Activated naive CD4-positive, alpha-beta T cell treated with anti-CD3 and anti-CD28 coated beads, Interleukin-2, amount 50 U/mL, for 24 hours (primary cell): ENCODE measurements at regions not wholly inside any gene's neighbourhood (a gene's known extent, or its start where the extent isn't known, plus 50 kb on each side); places are given as distances from the start of the nearest gene placed in this dataset.
"Not testable (repeated sequence)": the region's sequence is repeated elsewhere in the genome, so short reads cannot be mapped to it uniquely, and the experiment has no call there.

ENCODE experiments used
- H3K27ac Mint-ChIP-seq: one replicate; pipeline ENCODE4 v1.8.0; 2021; ENCODE audit warnings: mild to moderate bottlenecking, mixed read lengths
- H3K27me3 Mint-ChIP-seq: one replicate; pipeline ENCODE4 v1.8.0; 2021; ENCODE audit warnings: mixed read lengths
- H3K36me3 Mint-ChIP-seq: one replicate; pipeline ENCODE4 v1.8.0; 2021; ENCODE audit warnings: mixed read lengths
- H3K4me1 Mint-ChIP-seq: one replicate; pipeline ENCODE4 v1.8.0; 2021; ENCODE audit warnings: mixed read lengths
- H3K4me3 Mint-ChIP-seq: one replicate; pipeline ENCODE4 v1.8.0; 2021; ENCODE audit warnings: mild to moderate bottlenecking, mixed read lengths
- H3K9me3 Mint-ChIP-seq: one replicate; pipeline ENCODE4 v1.8.0; 2021; ENCODE audit warnings: mixed read lengths

DNA sequence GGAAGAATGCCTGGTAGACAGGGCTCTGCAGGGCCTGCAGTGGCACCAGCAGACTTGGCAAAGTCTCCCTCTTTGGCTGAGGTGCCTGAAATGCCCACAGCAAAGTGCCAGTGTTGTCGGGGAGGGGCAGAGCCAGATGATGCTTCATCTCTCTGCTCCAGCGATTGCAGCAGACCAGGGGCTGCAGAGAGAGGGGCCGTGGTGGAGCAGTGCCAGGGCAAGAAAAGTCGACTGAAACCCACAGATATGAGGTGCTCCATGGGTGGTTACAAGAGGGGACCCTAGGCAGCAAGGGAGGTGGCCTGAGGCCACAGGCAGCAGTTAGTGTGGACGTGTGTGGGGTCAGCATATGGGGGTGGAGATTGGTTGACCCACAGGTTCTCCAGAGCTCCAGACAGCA is 123.5 kb upstream of the SHH start:
- no peaks in the 10 kb centered on the region for H3K4me1 Mint-ChIP-seq
- H3K9me3 Mint-ChIP-seq: peaks cover 18% of the 10 kb centered on the region
- H3K27ac Mint-ChIP-seq: no peak overlapping the region
- no peak overlapping the region for H3K4me3 Mint-ChIP-seq
- H3K27me3 Mint-ChIP-seq: peaks cover 5% of the 10 kb centered on the region
- H3K36me3 Mint-ChIP-seq: peaks cover 2% of the 10 kb centered on the region

DNA sequence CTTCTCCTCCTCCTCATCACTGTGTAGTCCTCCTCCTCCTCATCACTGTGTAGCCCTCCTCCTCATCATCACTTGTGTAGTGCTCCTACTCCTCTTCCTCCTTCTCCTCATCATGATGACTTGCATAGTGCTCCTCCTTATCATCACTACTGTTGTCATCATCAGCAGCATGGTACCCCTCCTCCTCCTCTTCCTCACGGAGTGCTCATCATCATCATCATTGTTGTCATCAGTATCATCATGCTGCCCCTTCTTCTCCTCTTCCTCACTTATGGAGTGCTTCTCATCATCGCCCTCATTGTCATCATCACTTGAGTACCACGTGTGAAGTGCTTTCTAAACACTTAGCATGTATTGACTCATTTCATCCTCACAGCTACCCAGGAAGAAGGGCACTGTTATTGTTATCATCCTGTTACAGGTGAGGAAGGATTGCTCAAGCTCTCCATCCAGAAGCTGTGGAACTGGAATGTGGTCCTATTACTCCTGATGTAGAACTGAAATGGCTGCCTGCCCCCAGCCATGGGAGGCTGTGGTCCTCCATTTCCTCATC is 122.8 kb upstream of the SHH start:
- H3K27ac Mint-ChIP-seq: no peak overlapping the region

DNA sequence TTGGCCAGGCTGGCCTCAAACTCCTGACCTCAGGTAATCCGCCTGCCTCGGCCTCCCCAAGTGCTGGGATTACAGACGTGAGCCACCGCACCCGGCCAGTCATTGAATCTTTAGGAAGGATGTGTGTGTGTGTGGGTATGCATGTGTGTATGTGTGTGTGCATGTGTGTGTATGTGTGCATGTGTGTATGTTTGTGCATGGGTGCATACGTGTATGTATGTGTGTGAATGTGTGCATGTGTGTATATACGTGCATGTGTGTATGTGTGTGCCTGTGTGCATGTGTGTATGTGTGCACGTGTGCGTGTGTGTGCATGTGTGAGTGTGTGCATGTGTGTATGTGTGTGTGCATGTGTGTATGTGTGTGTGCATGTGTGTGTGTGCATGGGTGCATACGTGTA is 120.1 kb upstream of the SHH start:
- H3K27ac Mint-ChIP-seq, H3K9me3 Mint-ChIP-seq, H3K27me3 Mint-ChIP-seq, H3K4me1 Mint-ChIP-seq, H3K4me3 Mint-ChIP-seq, H3K36me3 Mint-ChIP-seq: not testable (repeated sequence)

More for the DNA sequence above, 122.8 kb upstream of the SHH start:
- Mint-ChIP-seq H3K9me3 (peaks cover 15% of the 10 kb centered on the region), H3K36me3 (no peaks in the 10 kb centered on the region), H3K4me3 (no peak overlapping the region), H3K4me1 (no peaks in the 10 kb centered on the region), H3K27me3 (peaks cover 5% of the 10 kb centered on the region)

DNA sequence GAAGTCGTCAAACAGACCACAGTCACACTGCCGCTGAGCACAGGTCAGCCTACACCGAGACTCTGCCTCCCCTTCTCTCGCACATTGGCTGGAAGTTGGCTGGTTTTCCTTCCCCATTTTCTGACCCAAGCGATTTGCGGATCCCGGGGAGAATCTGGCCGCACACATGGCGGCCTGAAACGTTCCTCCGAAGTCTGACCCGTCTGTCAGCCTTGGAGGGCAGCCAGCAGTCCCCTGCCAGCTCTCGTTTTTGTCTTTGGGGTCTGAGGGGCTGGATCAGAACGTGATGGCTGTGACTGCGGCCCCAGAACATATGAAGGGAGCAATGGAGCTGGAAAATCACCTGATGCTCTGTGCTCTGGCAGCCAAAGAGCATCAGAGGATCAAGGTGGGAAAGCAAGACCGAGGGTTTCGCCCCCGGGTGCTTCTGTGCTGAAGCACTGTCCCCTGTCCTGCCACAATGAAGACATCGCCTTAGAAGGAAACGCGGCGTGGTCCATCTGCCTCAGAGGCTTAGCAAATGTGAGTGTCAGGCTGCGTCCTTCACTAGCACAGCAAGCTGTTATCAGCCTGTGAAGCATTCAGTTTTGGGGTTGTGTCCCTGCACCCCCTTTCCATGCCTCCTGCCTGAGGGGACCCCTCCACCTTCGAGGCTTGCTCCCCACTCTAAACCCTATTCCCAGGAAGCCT is 119.3 kb upstream of the SHH start:
- H3K36me3 Mint-ChIP-seq: no peaks in the 10 kb centered on the region
- no peak overlapping the region for H3K27ac Mint-ChIP-seq
- H3K9me3 Mint-ChIP-seq: no peaks in the 10 kb centered on the region
- H3K4me1 Mint-ChIP-seq: no peaks in the 10 kb centered on the region
- no peak overlapping the region for H3K4me3 Mint-ChIP-seq
- H3K27me3 Mint-ChIP-seq: peaks cover 7% of the 10 kb centered on the region

DNA sequence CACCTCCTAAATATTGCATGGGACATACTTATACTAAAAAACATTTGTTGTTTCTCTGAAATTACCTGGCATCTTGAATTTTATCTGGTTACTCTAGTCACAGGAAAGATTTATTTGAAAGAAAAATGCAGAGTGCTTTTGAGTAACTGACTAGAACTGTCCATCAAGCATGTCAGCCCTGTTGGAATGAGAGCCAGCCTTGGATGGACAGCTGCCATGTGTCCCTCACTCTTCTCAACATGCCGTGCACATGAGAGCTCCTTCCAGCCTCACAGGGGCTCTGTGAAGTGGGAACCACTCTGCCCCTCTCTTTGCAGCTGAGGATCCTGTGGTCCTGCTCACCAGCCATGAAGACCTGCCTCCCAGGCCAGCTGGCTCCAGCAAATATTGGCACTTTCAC is 118.3 kb upstream of the SHH start:
- no peaks in the 10 kb centered on the region for H3K4me1 Mint-ChIP-seq
- peaks cover 7% of the 10 kb centered on the region for H3K27me3 Mint-ChIP-seq
- H3K4me3 Mint-ChIP-seq: no peak overlapping the region
- no peak overlapping the region for H3K27ac Mint-ChIP-seq
- no peaks in the 10 kb centered on the region for H3K36me3 Mint-ChIP-seq
- H3K9me3 Mint-ChIP-seq: no peaks in the 10 kb centered on the region

DNA sequence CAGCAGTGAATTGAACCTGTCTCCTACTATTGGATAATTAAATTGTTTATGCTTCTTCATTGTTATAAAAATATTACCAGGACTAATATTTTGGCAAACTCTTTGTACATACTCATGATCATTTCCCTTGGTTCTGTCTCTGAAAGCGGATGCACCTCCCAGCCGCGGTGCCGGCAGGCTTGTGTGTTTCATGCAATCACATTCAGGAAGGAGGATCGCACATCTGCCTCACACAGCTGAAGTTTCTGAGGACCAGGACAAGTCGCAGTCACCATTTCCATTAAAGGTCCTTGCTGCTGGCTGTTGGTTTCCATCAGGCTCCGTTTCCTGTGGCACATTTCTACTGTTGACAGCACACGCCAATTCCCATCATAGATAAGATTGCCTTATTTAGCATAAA is 117.8 kb upstream of the SHH start:
- Mint-ChIP-seq H3K9me3 (no peaks in the 10 kb centered on the region), H3K27me3 (peaks cover 7% of the 10 kb centered on the region), H3K4me3 (no peak overlapping the region), H3K4me1 (no peaks in the 10 kb centered on the region), H3K27ac (no peak overlapping the region), H3K36me3 (no peaks in the 10 kb centered on the region)

DNA sequence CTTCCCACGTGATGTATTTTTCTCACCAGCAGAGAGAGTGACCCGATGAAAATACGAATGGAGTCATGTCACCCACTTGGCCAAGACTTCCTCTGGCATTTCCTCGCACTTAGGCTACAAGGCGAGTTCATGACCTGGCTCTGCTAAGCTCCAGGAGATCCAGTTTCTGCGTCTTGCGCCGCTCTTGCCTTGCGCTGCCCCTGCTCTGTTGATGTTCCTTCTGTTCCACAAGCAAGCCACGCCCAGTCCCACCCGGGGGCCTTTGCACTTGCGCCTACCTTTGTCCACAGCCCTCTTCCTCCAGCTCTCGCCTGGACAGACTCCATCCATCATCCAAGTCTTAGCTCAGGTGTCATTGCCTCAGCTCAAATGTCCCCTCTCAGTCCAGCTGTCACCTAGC is 116.3 kb upstream of the SHH start:
- peaks cover 7% of the 10 kb centered on the region for H3K27me3 Mint-ChIP-seq
- H3K9me3 Mint-ChIP-seq: no peaks in the 10 kb centered on the region
- no peak overlapping the region for H3K4me3 Mint-ChIP-seq

DNA sequence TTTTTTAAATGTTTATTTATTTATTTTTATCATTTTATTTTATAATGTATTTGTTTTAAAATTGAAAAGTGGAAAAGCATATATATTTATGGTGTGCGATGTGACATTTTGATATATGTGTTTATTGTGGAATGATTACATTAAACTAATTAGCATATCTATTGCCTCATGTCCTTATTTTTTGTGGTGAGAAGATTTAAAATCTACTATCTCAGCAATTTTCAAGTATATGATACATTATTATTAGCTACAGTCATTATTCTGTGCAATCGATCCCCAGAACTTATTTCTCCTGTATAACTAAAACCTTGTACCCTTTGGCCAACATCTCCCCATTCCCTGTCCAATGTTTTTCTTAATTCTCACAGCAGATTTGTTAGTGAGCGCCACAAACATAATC is 115.6 kb upstream of the SHH start:
- H3K9me3 Mint-ChIP-seq: no peaks in the 10 kb centered on the region
- no peak overlapping the region for H3K27ac Mint-ChIP-seq
- H3K4me3 Mint-ChIP-seq: no peak overlapping the region
- peaks cover 7% of the 10 kb centered on the region for H3K27me3 Mint-ChIP-seq
- H3K4me1 Mint-ChIP-seq: no peaks in the 10 kb centered on the region
- H3K36me3 Mint-ChIP-seq: no peaks in the 10 kb centered on the region

More for the DNA sequence above, 116.3 kb upstream of the SHH start:
- H3K36me3 Mint-ChIP-seq: no peaks in the 10 kb centered on the region
- H3K4me1 Mint-ChIP-seq: no peaks in the 10 kb centered on the region
- H3K27ac Mint-ChIP-seq: no peak overlapping the region

DNA sequence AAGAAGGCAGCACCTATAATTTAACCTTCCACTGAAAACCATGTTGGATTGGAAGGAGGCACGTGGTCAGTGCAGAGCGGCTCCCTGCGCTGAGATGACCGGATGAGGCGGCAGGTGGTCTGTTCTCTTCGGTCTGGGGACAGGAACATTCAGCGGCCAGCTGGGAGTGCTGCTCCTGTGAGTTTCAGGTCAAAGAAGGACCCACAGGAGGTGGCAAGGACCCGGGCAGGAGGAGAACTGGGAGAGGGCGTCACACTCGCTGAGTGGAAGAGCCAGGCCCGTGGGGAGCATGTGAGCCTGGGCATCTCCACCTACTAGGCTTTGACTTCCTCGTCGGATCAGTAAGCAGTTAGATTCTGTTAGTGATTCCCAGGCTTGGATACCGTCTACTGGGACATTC is 113.4 kb upstream of the SHH start:
- no peaks in the 10 kb centered on the region for H3K9me3 Mint-ChIP-seq
- no peaks in the 10 kb centered on the region for H3K4me1 Mint-ChIP-seq
- H3K36me3 Mint-ChIP-seq: no peaks in the 10 kb centered on the region
- H3K27me3 Mint-ChIP-seq: peaks cover 7% of the 10 kb centered on the region
- no peak overlapping the region for H3K4me3 Mint-ChIP-seq
- no peak overlapping the region for H3K27ac Mint-ChIP-seq

DNA sequence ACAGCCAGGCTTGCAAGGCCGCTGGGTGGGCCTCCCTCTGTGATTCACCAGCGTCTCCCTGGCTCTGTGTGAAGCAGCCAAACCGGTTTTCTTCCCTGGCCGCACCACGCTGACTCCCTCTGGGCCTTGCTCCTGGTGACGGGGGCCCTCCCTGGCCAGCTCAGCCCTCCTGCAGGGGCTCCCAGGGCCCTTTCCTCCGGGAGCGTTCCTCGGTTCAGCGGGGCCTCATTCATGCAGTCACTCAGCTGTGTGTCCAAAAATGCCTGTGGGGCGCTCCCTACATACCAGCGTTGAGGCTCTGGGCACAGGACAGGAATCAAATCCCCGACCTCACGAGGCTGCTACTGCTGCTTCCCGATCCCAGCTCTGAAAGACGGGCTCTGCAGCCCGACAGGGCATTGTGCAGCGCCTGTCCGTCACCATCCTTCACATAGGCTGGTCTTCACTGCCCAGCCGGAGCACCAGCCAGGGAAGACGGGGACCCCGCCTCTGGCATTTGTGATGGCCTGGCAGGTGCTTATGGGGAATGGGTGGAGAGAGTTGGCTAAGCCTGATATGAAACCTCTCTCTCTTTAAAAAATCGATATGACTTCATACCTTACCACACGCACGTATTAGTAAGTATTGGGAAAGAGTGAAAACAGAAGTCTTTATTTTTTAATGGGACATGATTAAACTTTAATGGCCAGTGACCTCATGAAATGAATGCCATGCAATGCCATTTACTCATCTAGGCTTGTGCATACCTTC is 110.0 kb upstream of the SHH start:
- Mint-ChIP-seq H3K4me3 (no peak overlapping the region), H3K9me3 (no peaks in the 10 kb centered on the region), H3K4me1 (no peaks in the 10 kb centered on the region), H3K27me3 (no peaks in the 10 kb centered on the region), H3K36me3 (no peaks in the 10 kb centered on the region), H3K27ac (no peak overlapping the region)

DNA sequence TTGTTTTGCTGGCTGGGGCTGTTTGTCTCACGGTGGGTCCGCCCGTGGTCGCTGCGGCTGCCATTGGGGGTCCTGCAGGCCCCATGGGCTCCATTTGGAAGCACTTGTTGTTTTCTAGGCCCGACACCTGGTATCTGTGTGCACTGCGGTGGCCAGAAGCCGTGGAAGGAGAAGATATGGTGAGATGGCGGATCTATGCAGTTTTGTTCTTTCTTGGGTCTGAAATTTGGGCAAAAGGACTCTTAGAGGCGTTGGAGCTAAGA is 109.5 kb upstream of the SHH start:
- Mint-ChIP-seq H3K36me3 (no peaks in the 10 kb centered on the region), H3K27ac (no peak overlapping the region), H3K9me3 (no peaks in the 10 kb centered on the region), H3K27me3 (no peaks in the 10 kb centered on the region), H3K4me3 (no peak overlapping the region), H3K4me1 (no peaks in the 10 kb centered on the region)

DNA sequence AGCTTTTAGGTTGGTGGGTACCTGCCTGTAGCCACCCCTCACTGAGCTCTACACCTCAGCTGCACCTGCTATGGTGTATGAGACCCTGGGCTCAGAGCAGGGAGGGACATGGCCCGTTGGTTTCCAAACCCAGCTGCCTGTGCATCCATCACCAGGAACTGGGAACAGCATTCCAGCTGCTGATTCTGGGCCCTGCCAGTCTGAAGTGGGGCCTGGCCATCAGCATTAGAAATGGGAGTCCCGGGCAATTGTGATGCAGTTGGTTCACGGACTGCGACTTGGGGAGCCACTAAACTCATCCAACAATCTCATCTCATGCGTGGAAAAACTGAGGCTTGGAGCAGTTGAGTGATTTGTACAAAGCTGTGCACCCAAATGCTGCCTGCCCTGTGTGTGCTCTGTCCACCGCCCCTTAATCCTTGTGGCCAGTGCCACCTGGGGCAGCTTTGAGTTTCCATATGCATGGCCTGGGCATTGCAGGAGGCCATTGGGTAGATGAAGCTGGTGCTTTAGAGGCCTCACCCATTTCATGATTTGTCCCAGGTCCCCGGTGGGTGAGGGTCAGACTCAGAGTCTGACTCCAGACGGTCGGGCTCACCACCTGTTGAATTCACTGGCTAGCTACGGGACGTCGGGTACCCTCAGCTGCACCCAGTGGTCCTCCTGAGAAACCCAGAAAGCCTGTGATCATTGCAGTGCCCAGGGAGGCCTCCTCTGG is 109.0 kb upstream of the SHH start:
- Mint-ChIP-seq H3K9me3 (no peaks in the 10 kb centered on the region), H3K4me3 (no peak overlapping the region), H3K4me1 (no peaks in the 10 kb centered on the region), H3K36me3 (no peaks in the 10 kb centered on the region), H3K27ac (no peak overlapping the region), H3K27me3 (no peaks in the 10 kb centered on the region)

DNA sequence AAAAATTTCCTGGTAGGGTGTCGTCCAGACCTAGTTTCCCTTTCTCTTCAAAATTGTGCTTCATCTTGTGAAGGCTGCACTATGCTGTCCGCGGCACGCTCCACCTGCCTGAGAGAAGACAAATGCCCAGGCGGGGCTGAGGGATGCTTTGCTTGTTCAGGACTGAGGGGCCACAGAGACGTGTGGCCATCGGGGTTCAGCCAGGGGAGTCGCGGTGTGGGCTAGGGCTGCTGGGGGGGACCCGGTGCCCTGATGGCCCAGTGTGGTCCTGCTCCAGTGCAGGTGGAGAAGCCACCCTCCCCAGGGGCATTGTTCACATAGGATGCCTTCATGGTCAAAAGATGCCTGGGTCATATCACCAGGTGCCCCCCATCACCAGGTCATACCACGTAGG is 107.8 kb upstream of the SHH start:
- H3K4me1 Mint-ChIP-seq: no peaks in the 10 kb centered on the region
- H3K27ac Mint-ChIP-seq: no peak overlapping the region
- no peaks in the 10 kb centered on the region for H3K36me3 Mint-ChIP-seq
- H3K9me3 Mint-ChIP-seq: no peaks in the 10 kb centered on the region
- no peaks in the 10 kb centered on the region for H3K27me3 Mint-ChIP-seq
- no peak overlapping the region for H3K4me3 Mint-ChIP-seq

DNA sequence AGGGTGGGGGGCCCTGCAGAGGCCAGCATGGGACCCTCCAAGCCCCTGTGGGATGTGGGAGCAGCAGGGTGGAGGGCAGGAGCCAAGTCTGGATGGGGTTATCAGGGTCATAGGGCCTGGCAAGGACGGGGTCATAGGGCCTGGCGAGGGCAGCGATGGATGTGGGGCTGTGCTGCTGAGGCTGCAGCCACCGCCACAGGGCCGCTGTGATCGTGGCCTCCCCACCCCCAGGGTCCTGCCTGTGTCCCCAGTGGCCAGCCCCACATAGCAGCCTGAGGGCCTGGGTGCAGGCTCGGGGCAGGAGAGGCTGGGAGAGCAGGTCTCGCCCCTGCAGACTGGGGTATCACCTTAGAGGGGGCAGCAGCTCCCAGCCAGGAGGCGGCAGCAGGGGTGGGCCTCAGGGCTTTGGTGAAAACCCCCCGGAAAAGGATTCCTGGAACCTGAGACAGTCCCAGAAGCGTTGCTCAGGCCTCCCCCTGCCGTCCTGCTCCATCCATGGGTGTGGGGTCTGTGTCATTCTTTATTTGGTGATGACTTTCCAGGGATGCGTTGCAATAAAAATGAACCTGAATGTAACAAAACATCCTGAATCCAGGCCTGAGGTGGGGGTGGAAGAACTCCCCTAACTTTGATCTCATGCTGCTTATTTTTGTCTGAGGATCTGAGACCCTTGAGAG is 107.3 kb upstream of the SHH start:
- H3K36me3 Mint-ChIP-seq: no peaks in the 10 kb centered on the region
- H3K27ac Mint-ChIP-seq: no peak overlapping the region
- no peaks in the 10 kb centered on the region for H3K4me1 Mint-ChIP-seq
- no peaks in the 10 kb centered on the region for H3K9me3 Mint-ChIP-seq
- no peaks in the 10 kb centered on the region for H3K27me3 Mint-ChIP-seq
- no peak overlapping the region for H3K4me3 Mint-ChIP-seq

DNA sequence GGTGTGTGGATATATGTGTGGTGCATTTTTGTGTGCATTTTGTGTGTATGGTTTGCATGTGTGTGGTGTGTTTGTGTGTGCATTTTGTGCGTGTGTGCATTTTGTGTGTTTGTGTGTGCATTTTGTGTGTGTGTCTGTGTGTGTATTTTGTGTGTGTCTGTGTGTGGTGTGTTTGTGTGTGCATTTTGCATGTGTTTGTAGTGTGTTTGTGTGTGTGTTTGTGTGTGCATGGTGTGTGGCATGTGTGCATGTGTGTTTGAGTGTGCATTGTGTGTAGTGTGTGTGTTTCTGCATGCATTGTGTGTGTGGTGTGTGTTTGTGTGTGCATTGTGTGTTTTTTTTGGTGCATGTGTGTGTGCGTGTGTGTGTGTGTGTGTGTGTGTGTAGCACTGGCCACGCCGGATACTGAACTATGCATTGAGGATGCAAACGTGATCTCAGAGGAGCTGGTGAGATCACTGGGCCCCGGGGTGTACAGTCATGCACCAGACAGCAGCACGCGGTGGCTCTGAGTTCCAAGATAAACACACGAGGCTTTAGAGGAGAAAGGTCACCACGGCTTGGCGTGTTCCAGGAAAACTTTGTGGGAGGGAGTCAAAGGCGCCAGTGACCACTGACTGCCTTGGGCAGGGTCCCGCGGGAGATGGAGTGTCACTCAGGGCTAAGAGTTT is 106.6 kb upstream of the SHH start:
- H3K4me1 Mint-ChIP-seq: no peaks in the 10 kb centered on the region
- no peak overlapping the region for H3K27ac Mint-ChIP-seq
- H3K4me3 Mint-ChIP-seq: no peak overlapping the region
- no peaks in the 10 kb centered on the region for H3K9me3 Mint-ChIP-seq
- no peaks in the 10 kb centered on the region for H3K36me3 Mint-ChIP-seq
- H3K27me3 Mint-ChIP-seq: no peaks in the 10 kb centered on the region
